CD14-positive monocyte (primary cell): ENCODE measurements at regions not wholly inside any gene's neighbourhood (a gene's known extent, or its start where the extent isn't known, plus 50 kb on each side); places are given as distances from the start of the nearest gene placed in this dataset.

Experiments used
- DNase-seq, 3 donors: peaks; one replicate each; pipeline ENCODE4 v3.0.0-alpha.2; 2011 to 2022
- H2AFZ ChIP-seq: 2 replicates; pipeline ENCODE4 v1.6.0; 2012; ENCODE audit warnings: mild to moderate bottlenecking, low read depth, low read length, inconsistent platforms; ENCODE audit not compliant: insufficient read depth, poor library complexity, severe bottlenecking
- H3K27ac ChIP-seq, 2 donors: 1 replicate in 1 of 2; 2 replicates in 1 of 2; pipeline ENCODE4 v1.5.1; 2012 to 2013; ENCODE audit warnings: low read length in 2 of 2, control low read depth in 1 of 2, inconsistent platforms in 1 of 2, low read depth in 1 of 2, mild to moderate bottlenecking in 1 of 2
- H3K27me3 ChIP-seq, 2 donors: one replicate each; pipeline versions ENCODE4 v1.6.0 to v1.6.1; 2011 to 2013; ENCODE audit warnings: low read length in 2 of 2; ENCODE audit not compliant: control insufficient read depth in 2 of 2, insufficient read depth in 2 of 2
- H3K36me3 ChIP-seq, 2 donors: replicated peaks in 1 of 2; 1 replicate in 1 of 2; 2 replicates in 1 of 2; pipeline versions ENCODE4 v1.5.1 to v1.6.1; 2012 to 2013; ENCODE audit warnings: low read length in 2 of 2, control low read depth in 1 of 2, inconsistent platforms in 1 of 2, mild to moderate bottlenecking in 1 of 2; ENCODE audit not compliant: insufficient read depth in 2 of 2, control insufficient read depth in 1 of 2
- H3K4me1 ChIP-seq, 2 donors: 1 replicate in 1 of 2; 2 replicates in 1 of 2; pipeline versions ENCODE4 v1.5.1 to v1.6.1; 2012 to 2013; ENCODE audit warnings: low read length in 2 of 2, control low read depth in 1 of 2, inconsistent platforms in 1 of 2, mild to moderate bottlenecking in 1 of 2, moderate library complexity in 1 of 2; ENCODE audit not compliant: insufficient read depth in 2 of 2, control insufficient read depth in 1 of 2
- H3K4me2 ChIP-seq: replicated peaks from 2 replicates; pipeline ENCODE3; 2012; ENCODE audit warnings: low read length, moderate library complexity, mild to moderate bottlenecking; ENCODE audit not compliant: poor library complexity, severe bottlenecking; ENCODE audit errors: extremely low read depth
- H3K4me3 ChIP-seq, 3 experiments: fragments of 200-600 bp in 1 of 3; sonication (generic) in 1 of 3; replicated peaks in 1 of 3; 1 replicate in 2 of 3; 2 replicates in 1 of 3; pipeline ENCODE4 v1.5.1; 2011 to 2013; ENCODE audit warnings: low read length in 3 of 3, mild to moderate bottlenecking in 3 of 3, control low read depth in 2 of 3, low read depth in 2 of 3, inconsistent platforms in 1 of 3, moderate library complexity in 1 of 3
- H3K79me2 ChIP-seq: 2 replicates; pipeline ENCODE4 v1.6.0; 2012; ENCODE audit warnings: mild to moderate bottlenecking, control low read depth, inconsistent platforms, low read length, moderate library complexity; ENCODE audit not compliant: insufficient read depth
- H3K9ac ChIP-seq: 2 replicates; pipeline ENCODE4 v1.6.0; 2017; ENCODE audit warnings: low read length, mild to moderate bottlenecking; ENCODE audit not compliant: insufficient read depth, poor library complexity, severe bottlenecking
- H3K9me3 ChIP-seq, 2 donors: replicated peaks in 1 of 2; 1 replicate in 1 of 2; 2 replicates in 1 of 2; pipeline versions ENCODE4 v1.5.1 to v1.6.1; 2012 to 2013; ENCODE audit warnings: low read length in 2 of 2, control low read depth in 1 of 2; ENCODE audit not compliant: control insufficient read depth in 1 of 2, insufficient read depth in 1 of 2
- H4K20me1 ChIP-seq: 2 replicates; pipeline ENCODE4 v1.6.0; 2012; ENCODE audit warnings: mild to moderate bottlenecking, low read length, control low read depth, moderate library complexity; ENCODE audit not compliant: insufficient read depth
- H3K27ac Mint-ChIP-seq, 7 donors: one replicate each; pipeline ENCODE4 v1.8.0; 2020; ENCODE audit warnings: mild to moderate bottlenecking in 7 of 7, mixed read lengths in 7 of 7, moderate library complexity in 6 of 7, inconsistent platforms in 2 of 7
- H3K27me3 Mint-ChIP-seq, 3 donors: one replicate each; pipeline ENCODE4 v1.8.0; 2021 to 2022; ENCODE audit warnings: low read depth in 3 of 3, mild to moderate bottlenecking in 3 of 3, mixed read lengths in 3 of 3, moderate library complexity in 3 of 3, inconsistent platforms in 1 of 3
- H3K36me3 Mint-ChIP-seq, 2 donors: one replicate each; pipeline ENCODE4 v1.8.0; 2020; ENCODE audit warnings: mixed read lengths in 2 of 2, inconsistent platforms in 1 of 2, mild to moderate bottlenecking in 1 of 2
- H3K4me1 Mint-ChIP-seq: one replicate; pipeline ENCODE4 v1.8.0; 2020; ENCODE audit warnings: mild to moderate bottlenecking, mixed read lengths
- H3K4me3 Mint-ChIP-seq, 2 donors: one replicate each; pipeline ENCODE4 v1.8.0; 2020; ENCODE audit warnings: mild to moderate bottlenecking in 2 of 2, mixed read lengths in 2 of 2, moderate library complexity in 1 of 2
- H3K9me3 Mint-ChIP-seq, 7 donors: one replicate each; pipeline ENCODE4 v1.8.0; 2020 to 2022; ENCODE audit warnings: mixed read lengths in 7 of 7, mild to moderate bottlenecking in 6 of 7, moderate library complexity in 6 of 7, inconsistent platforms in 2 of 7
- WGBS: methylation state at CpG from one replicate; pipeline ENCODE4 v1.1.5; 2013; ENCODE audit warnings: missing lambda C conversion rate; ENCODE audit not compliant: insufficient coverage; 5-methylcytosine and 5-hydroxymethylcytosine counted together
- intact Hi-C, 2 donors: fragments of 100-400 bp; cut with micrococcal nuclease; formaldehyde crosslinking; loops; one replicate each; pipeline versions ENCODE4 v1.15.0 to v1.15.1; 2023
- TF ChIP-seq, protein P1 (sequence below): fragments of 200-600 bp; IDR thresholded peaks from one replicate; pipeline ENCODE4 v1.8.0; 2022; ENCODE audit warnings: antibody characterized with exemption, mild to moderate bottlenecking

DNA sequence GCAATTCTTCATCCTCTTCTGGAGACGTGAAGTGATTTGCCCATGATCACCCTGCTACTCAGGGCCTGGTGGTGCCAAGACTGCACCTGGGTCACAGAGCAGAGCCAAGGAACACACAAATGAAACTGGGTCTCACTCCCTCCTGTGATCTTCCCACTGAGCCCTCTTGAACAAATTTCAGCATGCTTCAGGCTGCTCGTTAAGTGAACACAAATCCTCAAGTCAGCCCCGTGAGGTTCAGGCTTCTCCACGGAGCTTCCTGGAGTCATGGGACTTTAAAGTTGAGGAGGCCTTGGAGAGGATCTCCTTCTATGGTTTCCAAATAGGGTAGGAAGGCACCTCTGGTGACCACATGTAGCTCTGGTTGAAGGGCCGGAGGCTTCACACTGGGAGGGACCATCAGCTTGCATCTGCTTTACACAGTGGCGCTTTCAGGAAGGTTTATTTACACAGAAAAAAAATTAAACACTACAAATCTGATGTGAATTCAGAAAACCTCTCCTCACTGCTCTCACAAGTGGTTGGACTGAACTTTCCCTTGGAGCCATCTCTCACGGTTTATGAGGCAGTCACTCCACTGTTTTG is 255.4 kb downstream of the LOXHD1 start:
- Histone ChIP-seq H3K36me3 (no peaks in the 10 kb centered on the region), H3K9ac (no peak overlapping the region), H3K4me2 (no peak overlapping the region), H2AFZ (no peak overlapping the region), H3K27ac (no peak overlapping the region), H3K4me1 (no peaks in the 10 kb centered on the region), H4K20me1 (no peaks in the 10 kb centered on the region), H3K79me2 (no peaks in the 10 kb centered on the region), H3K27me3 (no peaks in the 10 kb centered on the region), H3K9me3 (no peaks in the 10 kb centered on the region), H3K4me3 (no peak overlapping the region)
- WGBS = 100% methylated on average over 3 of the region's 7 CpGs
- intact Hi-C loops = no loop called here
- peaks cover 1 to 8% (median 4%) of the 10 kb centered on the region in 3 donors for H3K27me3 Mint-ChIP-seq
- peaks cover 0 to 2% (median 0%) of the 10 kb centered on the region in 7 donors for H3K9me3 Mint-ChIP-seq
- no peaks in the 10 kb centered on the region for H3K4me1 Mint-ChIP-seq
- no peaks in the 10 kb centered on the region for H3K36me3 Mint-ChIP-seq
- H3K4me3 Mint-ChIP-seq = no peak overlapping the region
- DNase-seq = no peak
- no peak overlapping the region for H3K27ac Mint-ChIP-seq
- TF ChIP-seq, protein P1, sequence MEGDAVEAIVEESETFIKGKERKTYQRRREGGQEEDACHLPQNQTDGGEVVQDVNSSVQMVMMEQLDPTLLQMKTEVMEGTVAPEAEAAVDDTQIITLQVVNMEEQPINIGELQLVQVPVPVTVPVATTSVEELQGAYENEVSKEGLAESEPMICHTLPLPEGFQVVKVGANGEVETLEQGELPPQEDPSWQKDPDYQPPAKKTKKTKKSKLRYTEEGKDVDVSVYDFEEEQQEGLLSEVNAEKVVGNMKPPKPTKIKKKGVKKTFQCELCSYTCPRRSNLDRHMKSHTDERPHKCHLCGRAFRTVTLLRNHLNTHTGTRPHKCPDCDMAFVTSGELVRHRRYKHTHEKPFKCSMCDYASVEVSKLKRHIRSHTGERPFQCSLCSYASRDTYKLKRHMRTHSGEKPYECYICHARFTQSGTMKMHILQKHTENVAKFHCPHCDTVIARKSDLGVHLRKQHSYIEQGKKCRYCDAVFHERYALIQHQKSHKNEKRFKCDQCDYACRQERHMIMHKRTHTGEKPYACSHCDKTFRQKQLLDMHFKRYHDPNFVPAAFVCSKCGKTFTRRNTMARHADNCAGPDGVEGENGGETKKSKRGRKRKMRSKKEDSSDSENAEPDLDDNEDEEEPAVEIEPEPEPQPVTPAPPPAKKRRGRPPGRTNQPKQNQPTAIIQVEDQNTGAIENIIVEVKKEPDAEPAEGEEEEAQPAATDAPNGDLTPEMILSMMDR = no peak

DNA sequence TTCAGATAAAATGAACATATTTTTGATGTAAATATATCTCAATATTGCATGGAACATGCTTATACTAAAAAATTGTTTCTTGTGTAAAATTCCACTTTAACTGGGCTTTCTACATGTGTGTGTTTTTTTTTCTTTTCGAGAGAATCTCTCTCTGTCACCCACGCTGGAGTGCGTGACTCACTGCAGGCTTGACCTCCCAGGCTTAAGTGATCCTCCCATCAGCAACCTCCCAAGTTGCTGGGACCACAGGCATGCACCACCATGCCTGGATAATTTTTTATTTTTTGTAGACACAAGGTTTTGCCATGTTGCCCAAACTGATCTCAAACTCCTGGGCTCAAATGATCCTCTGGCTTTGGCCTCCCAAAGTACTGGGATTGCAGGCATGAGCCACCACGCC is 254.6 kb downstream of the LOXHD1 start:
- Histone ChIP-seq H4K20me1 (no peaks in the 10 kb centered on the region), H2AFZ (no peak overlapping the region), H3K79me2 (no peaks in the 10 kb centered on the region), H3K4me1 (no peaks in the 10 kb centered on the region), H3K9ac (no peak overlapping the region), H3K9me3 (no peaks in the 10 kb centered on the region), H3K36me3 (no peaks in the 10 kb centered on the region), H3K4me2 (no peak overlapping the region), H3K27me3 (no peaks in the 10 kb centered on the region), H3K4me3 (no peak overlapping the region), H3K27ac (no peak overlapping the region)
- no peak overlapping the region for H3K27ac Mint-ChIP-seq
- no peaks in the 10 kb centered on the region for H3K4me1 Mint-ChIP-seq
- intact Hi-C loops = no loop called here
- no peaks in the 10 kb centered on the region for H3K36me3 Mint-ChIP-seq
- peaks cover 0 to 2% (median 0%) of the 10 kb centered on the region in 7 donors for H3K9me3 Mint-ChIP-seq
- H3K27me3 Mint-ChIP-seq = peaks cover 1 to 8% (median 6%) of the 10 kb centered on the region in 3 donors
- DNase-seq = no peak
- TF ChIP-seq, protein P1 = no peak
- WGBS = no CpG with 5 or more reads among the region's 4 CpGs
- no peak overlapping the region for H3K4me3 Mint-ChIP-seq
